ENCODE measurements at regions not wholly inside any gene's neighbourhood (a gene's known extent, or its start where the extent isn't known, plus 50 kb on each side); places are given as distances from the start of the nearest gene placed in this dataset.

DNA sequence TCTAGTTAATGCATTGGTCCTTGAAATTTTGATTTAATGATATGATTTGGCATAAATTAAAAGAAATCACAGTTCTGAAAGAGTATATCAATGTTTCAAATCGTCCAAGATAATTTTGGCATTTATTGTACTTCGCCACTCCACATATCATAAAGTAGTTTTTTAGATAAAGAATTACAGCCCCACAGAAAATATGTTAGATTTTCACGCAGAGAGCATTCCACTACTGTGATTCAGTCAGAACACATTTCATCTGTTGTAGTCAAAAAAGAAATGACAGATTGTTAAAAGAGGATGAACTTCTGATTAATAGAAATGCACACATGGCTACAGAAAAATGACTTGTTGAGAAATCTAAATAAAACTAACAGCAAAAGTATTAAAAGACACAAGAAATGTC is 1063.5 kb upstream of the LRRN3 start:
- no peaks in the 10 kb centered on the region for H3K9me3 ChIP-seq (replicated peaks in 1 of 2; ENCODE audit: control insufficient read depth in 1 of 2, insufficient read depth in 1 of 2, low read length in 2 of 2)
- H3K4me1 Mint-ChIP-seq = no peaks in the 10 kb centered on the region
- no peak overlapping the region for H3K27ac Mint-ChIP-seq
- no peaks in the 10 kb centered on the region for H3K36me3 Mint-ChIP-seq
- H3K4me3 Mint-ChIP-seq = no peak overlapping the region
- H4K20me1 ChIP-seq (ENCODE audit: insufficient read depth, low read length) = no peaks in the 10 kb centered on the region
- no peak overlapping the region for H3K4me3 ChIP-seq (replicated peaks in 1 of 3; ENCODE audit: low read depth in 2 of 3, low read length in 3 of 3)
- no peak overlapping the region for H2AFZ ChIP-seq (ENCODE audit: insufficient read depth, low read depth, low read length, poor library complexity, severe bottlenecking)
- no peaks in the 10 kb centered on the region for H3K27me3 ChIP-seq (ENCODE audit: control insufficient read depth in 2 of 2, insufficient read depth in 2 of 2, low read length in 2 of 2)
- no CpG with 5 or more reads among the region's 3 CpGs for WGBS (ENCODE audit: insufficient coverage)
- H3K9ac ChIP-seq (ENCODE audit: insufficient read depth, low read length, poor library complexity, severe bottlenecking) = no peak overlapping the region
- no peak overlapping the region for H3K27ac ChIP-seq (ENCODE audit: low read depth in 1 of 2, low read length in 2 of 2)
- TF ChIP-seq, protein P1, sequence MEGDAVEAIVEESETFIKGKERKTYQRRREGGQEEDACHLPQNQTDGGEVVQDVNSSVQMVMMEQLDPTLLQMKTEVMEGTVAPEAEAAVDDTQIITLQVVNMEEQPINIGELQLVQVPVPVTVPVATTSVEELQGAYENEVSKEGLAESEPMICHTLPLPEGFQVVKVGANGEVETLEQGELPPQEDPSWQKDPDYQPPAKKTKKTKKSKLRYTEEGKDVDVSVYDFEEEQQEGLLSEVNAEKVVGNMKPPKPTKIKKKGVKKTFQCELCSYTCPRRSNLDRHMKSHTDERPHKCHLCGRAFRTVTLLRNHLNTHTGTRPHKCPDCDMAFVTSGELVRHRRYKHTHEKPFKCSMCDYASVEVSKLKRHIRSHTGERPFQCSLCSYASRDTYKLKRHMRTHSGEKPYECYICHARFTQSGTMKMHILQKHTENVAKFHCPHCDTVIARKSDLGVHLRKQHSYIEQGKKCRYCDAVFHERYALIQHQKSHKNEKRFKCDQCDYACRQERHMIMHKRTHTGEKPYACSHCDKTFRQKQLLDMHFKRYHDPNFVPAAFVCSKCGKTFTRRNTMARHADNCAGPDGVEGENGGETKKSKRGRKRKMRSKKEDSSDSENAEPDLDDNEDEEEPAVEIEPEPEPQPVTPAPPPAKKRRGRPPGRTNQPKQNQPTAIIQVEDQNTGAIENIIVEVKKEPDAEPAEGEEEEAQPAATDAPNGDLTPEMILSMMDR (IDR thresholded peaks at IDR 0.05) = no peak
- no peak overlapping the region for H3K4me2 ChIP-seq (replicated peaks; ENCODE audit: extremely low read depth, low read length, poor library complexity, severe bottlenecking)
- no peak for DNase-seq
- no peaks in the 10 kb centered on the region for H3K4me1 ChIP-seq (ENCODE audit: control insufficient read depth in 1 of 2, insufficient read depth in 2 of 2, low read length in 2 of 2)
- H3K27me3 Mint-ChIP-seq (ENCODE audit: low read depth in 3 of 3) = peaks cover 0 to 1% (median 0%) of the 10 kb centered on the region in 3 donors
- intact Hi-C loops (cut with micrococcal nuclease) = no loop called here
- no peaks in the 10 kb centered on the region for H3K36me3 ChIP-seq (replicated peaks in 1 of 2; ENCODE audit: control insufficient read depth in 1 of 2, insufficient read depth in 2 of 2, low read length in 2 of 2)
- peaks cover 0 to 6% (median 2%) of the 10 kb centered on the region in 7 donors for H3K9me3 Mint-ChIP-seq
- no peaks in the 10 kb centered on the region for H3K79me2 ChIP-seq (ENCODE audit: insufficient read depth, low read length)

DNA sequence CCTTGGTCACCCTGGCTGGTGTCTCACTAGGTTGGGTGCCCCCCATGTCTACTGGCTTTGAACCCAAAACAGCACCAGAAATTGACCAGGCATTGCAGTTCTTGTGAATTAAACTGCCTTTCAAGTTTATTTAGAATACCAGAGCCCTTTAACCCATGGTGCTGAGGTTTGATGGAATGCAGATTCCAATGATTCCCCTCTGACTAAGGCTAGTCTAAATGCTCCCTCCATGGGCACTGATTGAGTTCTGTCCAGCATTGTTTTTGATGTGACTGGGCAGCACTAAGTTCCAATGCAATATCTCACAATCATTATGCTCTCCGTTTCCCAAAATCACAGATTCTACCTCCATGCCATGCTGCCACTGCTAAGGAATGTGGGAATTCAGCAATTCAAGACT is 1047.4 kb upstream of the LRRN3 start:
- Histone ChIP-seq H3K36me3 (replicated peaks in 1 of 2; ENCODE audit: control insufficient read depth in 1 of 2, insufficient read depth in 2 of 2, low read length in 2 of 2) (no peaks in the 10 kb centered on the region), H3K9ac (ENCODE audit: insufficient read depth, low read length, poor library complexity, severe bottlenecking) (no peak overlapping the region), H2AFZ (ENCODE audit: insufficient read depth, low read depth, low read length, poor library complexity, severe bottlenecking) (no peak overlapping the region), H3K27ac (ENCODE audit: low read depth in 1 of 2, low read length in 2 of 2) (no peak overlapping the region), H3K4me3 (replicated peaks in 1 of 3; ENCODE audit: low read depth in 2 of 3, low read length in 3 of 3) (no peak overlapping the region), H3K27me3 (ENCODE audit: control insufficient read depth in 2 of 2, insufficient read depth in 2 of 2, low read length in 2 of 2) (no peaks in the 10 kb centered on the region), H3K9me3 (replicated peaks in 1 of 2; ENCODE audit: control insufficient read depth in 1 of 2, insufficient read depth in 1 of 2, low read length in 2 of 2) (peaks cover 3 to 6% of the 10 kb centered on the region in 2 donors), H3K4me2 (replicated peaks; ENCODE audit: extremely low read depth, low read length, poor library complexity, severe bottlenecking) (no peak overlapping the region), H4K20me1 (ENCODE audit: insufficient read depth, low read length) (no peaks in the 10 kb centered on the region), H3K79me2 (ENCODE audit: insufficient read depth, low read length) (no peaks in the 10 kb centered on the region), H3K4me1 (ENCODE audit: control insufficient read depth in 1 of 2, insufficient read depth in 2 of 2, low read length in 2 of 2) (no peaks in the 10 kb centered on the region)
- intact Hi-C loops (cut with micrococcal nuclease) = no loop called here
- Mint-ChIP-seq H3K27ac (no peak overlapping the region), H3K4me3 (no peak overlapping the region), H3K4me1 (no peaks in the 10 kb centered on the region), H3K9me3 (peaks cover 0 to 7% (median 0%) of the 10 kb centered on the region in 7 donors), H3K27me3 (ENCODE audit: low read depth in 3 of 3) (peaks cover 0 to 2% (median 0%) of the 10 kb centered on the region in 3 donors), H3K36me3 (no peaks in the 10 kb centered on the region)
- WGBS (ENCODE audit: insufficient coverage) = no CpG with 5 or more reads among the region's 1 CpG
- TF ChIP-seq, protein P1 (IDR thresholded peaks at IDR 0.05) = no peak
- no peak for DNase-seq
